ENCODE measurements at regions not wholly inside any gene's neighbourhood (a gene's known extent, or its start where the extent isn't known, plus 50 kb on each side); places are given as distances from the start of the nearest gene placed in this dataset.
"Not testable (repeated sequence)": the region's sequence is repeated elsewhere in the genome, so short reads cannot be mapped to it uniquely, and the experiment has no call there.

GRCh38 chr15:38755718-38756117 is 191.1 kb upstream of the RASGRP1 start:
- Histone ChIP-seq H3K4me3 (no peak overlapping the region), H3K27ac (no peak overlapping the region), H3K4me1 (no peaks in the 10 kb centered on the region), H3K9me3 (no peaks in the 10 kb centered on the region), H3K27me3 (peaks cover 10% of the 10 kb centered on the region), H3K36me3 (no peaks in the 10 kb centered on the region)
- TF ChIP-seq CTCF (IDR thresholded peaks at IDR 0.05) = no peak
- no peak for ATAC-seq
- no peak for DNase-seq
- intact Hi-C loops (cut with DNase I) = no loop called here

DNA sequence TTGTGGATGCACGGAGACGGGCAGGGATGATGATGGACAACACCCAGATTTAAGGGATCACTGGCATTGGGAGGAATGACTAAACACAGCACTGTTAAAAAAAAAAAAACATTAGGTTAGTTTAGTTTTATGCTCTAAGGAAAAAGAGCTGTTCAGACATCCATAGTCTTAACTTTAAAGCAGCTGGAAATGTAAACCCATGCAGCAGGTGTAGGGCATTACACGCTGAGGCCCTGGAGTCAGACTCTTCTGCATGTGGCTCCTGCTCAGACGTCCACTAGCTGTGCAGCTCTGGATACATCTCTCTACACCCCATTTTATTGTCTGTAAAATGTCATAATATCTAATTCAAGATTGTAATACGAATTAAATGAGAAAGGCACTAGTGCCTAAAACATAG is 191.8 kb upstream of the RASGRP1 start:
- no peak overlapping the region for H3K4me3 ChIP-seq
- peaks cover 10% of the 10 kb centered on the region for H3K27me3 ChIP-seq
- no peaks in the 10 kb centered on the region for H3K36me3 ChIP-seq
- no peaks in the 10 kb centered on the region for H3K9me3 ChIP-seq
- ATAC-seq (no peak), DNase-seq (no peak)
- intact Hi-C loops (cut with DNase I) = no loop called here
- no peak for TF ChIP-seq CTCF (IDR thresholded peaks at IDR 0.05)
- no peaks in the 10 kb centered on the region for H3K4me1 ChIP-seq
- H3K27ac ChIP-seq = no peak overlapping the region

DNA sequence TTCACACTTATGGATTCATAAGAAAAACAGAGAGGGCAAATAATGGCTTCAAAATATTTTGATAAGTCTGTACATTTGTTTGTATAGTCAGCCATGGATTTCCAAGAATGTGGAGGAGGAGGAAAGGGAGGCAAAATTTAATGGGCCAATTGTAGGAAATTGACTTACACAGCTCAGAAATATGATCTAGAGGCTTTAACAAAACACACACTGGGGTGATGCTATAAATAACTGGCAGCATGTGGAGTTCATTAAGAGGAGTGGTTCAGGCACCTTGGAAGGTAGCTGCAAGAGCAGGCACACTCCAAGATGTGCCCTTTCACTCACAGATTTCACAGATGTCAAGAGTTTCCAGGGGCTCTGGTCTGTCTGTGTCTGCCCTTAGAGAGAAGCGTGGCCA is 193.4 kb upstream of the RASGRP1 start:
- no peaks in the 10 kb centered on the region for H3K4me1 ChIP-seq
- peaks cover 10% of the 10 kb centered on the region for H3K27me3 ChIP-seq
- TF ChIP-seq CTCF (IDR thresholded peaks at IDR 0.05) = no peak
- no peaks in the 10 kb centered on the region for H3K9me3 ChIP-seq
- H3K4me3 ChIP-seq = no peak overlapping the region
- ATAC-seq (no peak), DNase-seq (no peak)
- intact Hi-C loops (cut with DNase I) = no loop called here
- no peak overlapping the region for H3K27ac ChIP-seq
- no peaks in the 10 kb centered on the region for H3K36me3 ChIP-seq

DNA sequence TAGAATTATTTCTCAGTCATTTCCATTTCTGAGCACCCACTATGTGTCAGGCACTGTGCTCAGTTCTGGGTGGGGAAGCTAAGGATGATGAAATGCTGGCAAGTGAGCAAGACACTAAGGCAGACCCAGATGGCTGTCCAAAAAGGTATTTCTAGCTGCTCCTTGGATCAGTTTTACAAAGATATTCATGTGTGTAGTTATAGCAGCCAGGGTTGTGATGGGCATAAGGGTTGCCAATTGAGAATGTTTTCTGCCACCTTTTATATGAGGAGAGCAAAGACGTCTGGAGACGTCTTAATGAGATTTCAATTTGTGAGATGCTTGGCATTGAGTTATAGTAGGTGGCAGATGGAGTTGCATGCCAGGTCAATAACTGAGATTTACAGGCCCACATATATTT is 197.1 kb upstream of the RASGRP1 start:
- Histone ChIP-seq H3K36me3 (no peaks in the 10 kb centered on the region), H3K27me3 (no peaks in the 10 kb centered on the region), H3K9me3 (no peaks in the 10 kb centered on the region), H3K4me1 (no peaks in the 10 kb centered on the region), H3K27ac (no peak overlapping the region), H3K4me3 (no peak overlapping the region)
- no peak for TF ChIP-seq CTCF (IDR thresholded peaks at IDR 0.05)
- DNase-seq (no peak), ATAC-seq (no peak)
- intact Hi-C loops (cut with DNase I) = no loop called here

GRCh38 chr15:38768970-38769369 is 204.4 kb upstream of the RASGRP1 start:
- no peaks in the 10 kb centered on the region for H3K9me3 ChIP-seq
- peaks cover 4% of the 10 kb centered on the region for H3K4me1 ChIP-seq
- H3K27ac ChIP-seq = no peak overlapping the region
- no peaks in the 10 kb centered on the region for H3K27me3 ChIP-seq
- ATAC-seq = no peak
- DNase-seq = no peak
- no peaks in the 10 kb centered on the region for H3K36me3 ChIP-seq
- no peak overlapping the region for H3K4me3 ChIP-seq
- TF ChIP-seq CTCF (IDR thresholded peaks at IDR 0.05) = peak; percentile 20
- intact Hi-C loops (cut with DNase I) = no loop called here

DNA sequence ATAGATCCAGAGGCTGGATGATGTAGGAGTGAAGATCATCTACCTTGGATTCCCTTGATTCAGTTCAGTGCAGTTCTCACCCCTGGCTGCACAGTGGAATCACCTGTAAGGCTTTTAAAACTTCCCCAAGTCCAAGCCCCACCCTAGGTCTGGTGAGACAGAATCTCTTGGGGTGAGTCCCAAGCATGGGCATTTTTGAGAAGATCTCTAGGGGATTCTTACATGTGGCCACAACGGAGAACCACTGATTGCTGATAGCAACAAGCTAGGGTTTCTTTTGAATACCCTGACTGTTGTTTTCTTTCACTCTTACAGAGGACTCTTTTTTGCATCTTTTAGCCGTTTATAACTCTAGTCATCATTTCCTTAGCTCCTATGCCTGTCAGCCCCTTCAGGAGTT is 204.9 kb upstream of the RASGRP1 start:
- Histone ChIP-seq H3K4me1 (peaks cover 4% of the 10 kb centered on the region), H3K27me3 (no peaks in the 10 kb centered on the region), H3K27ac (no peak overlapping the region), H3K36me3 (no peaks in the 10 kb centered on the region), H3K9me3 (no peaks in the 10 kb centered on the region), H3K4me3 (no peak overlapping the region)
- no peak for ATAC-seq
- intact Hi-C loops (cut with DNase I) = no loop called here
- TF ChIP-seq CTCF (IDR thresholded peaks at IDR 0.05) = no peak
- no peak for DNase-seq

GRCh38 chr15:38774076-38774475 is 209.5 kb upstream of the RASGRP1 start:
- H3K4me1 ChIP-seq; H3K36me3 ChIP-seq; intact Hi-C loops (cut with DNase I); H3K27ac ChIP-seq; H3K9me3 ChIP-seq; DNase-seq; H3K27me3 ChIP-seq; ATAC-seq; H3K4me3 ChIP-seq: not testable (repeated sequence)
